ENCODE measurements at regions not wholly inside any gene's neighbourhood (a gene's known extent, or its start where the extent isn't known, plus 50 kb on each side); places are given as distances from the start of the nearest gene placed in this dataset.

- TF ChIP-seq POLR2A (IDR thresholded peaks at IDR 0.05; ENCODE audit: control extremely low read depth in 1 of 2, low read depth in 2 of 2, low read length in 2 of 2) = no peak
- TF ChIP-seq CTCF (IDR thresholded peaks at IDR 0.05; ENCODE audit: control extremely low read depth in 1 of 3, insufficient read depth in 1 of 3, low read depth in 1 of 3, low read length in 3 of 3) = no peak
- TF ChIP-seq EGR1 (IDR thresholded peaks at IDR 0.05; ENCODE audit: borderline replicate concordance, low read depth, low read length) = no peak
- TF ChIP-seq RAD21 (IDR thresholded peaks at IDR 0.05 in 1 of 2, conservative IDR thresholded peaks at IDR 0.05 in 1 of 2; ENCODE audit: low read depth in 2 of 2, low read length in 2 of 2) = no peak
- TF ChIP-seq SP1 (IDR thresholded peaks at IDR 0.05; ENCODE audit: low read depth, low read length) = no peak
- no peak for TF ChIP-seq BCL11A (IDR thresholded peaks at IDR 0.05; ENCODE audit: low read depth in 2 of 2, low read length in 2 of 2)
- TF ChIP-seq KDM1A (IDR thresholded peaks at IDR 0.05; ENCODE audit: borderline replicate concordance, low read length) = no peak
- TF ChIP-seq, protein P1, sequence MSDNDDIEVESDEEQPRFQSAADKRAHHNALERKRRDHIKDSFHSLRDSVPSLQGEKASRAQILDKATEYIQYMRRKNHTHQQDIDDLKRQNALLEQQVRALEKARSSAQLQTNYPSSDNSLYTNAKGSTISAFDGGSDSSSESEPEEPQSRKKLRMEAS (IDR thresholded peaks at IDR 0.05) = no peak
- TF ChIP-seq JUND (IDR thresholded peaks at IDR 0.05; ENCODE audit: low read length) = no peak
- TF ChIP-seq EZH2 (IDR thresholded peaks at IDR 0.05; ENCODE audit: low read depth, low read length, severe bottlenecking) = no peak
- no peak for TF ChIP-seq POLR2AphosphoS5 (IDR thresholded peaks at IDR 0.05; ENCODE audit: low read depth, low read length)
- no peak for TF ChIP-seq JUN (IDR thresholded peaks at IDR 0.05; ENCODE audit: low read depth, low read length)
- no peak for TF ChIP-seq ZNF274 (IDR thresholded peaks at IDR 0.05; ENCODE audit: borderline replicate concordance, extremely low read depth, low read length)
These were observed 84.6 kb upstream of the PPP2R3B start for GRCh38 chrX:471281-471680.
